Psoas muscle (tissue), 7 donors: ENCODE measurements at regions not wholly inside any gene's neighbourhood (a gene's known extent, or its start where the extent isn't known, plus 50 kb on each side); places are given as distances from the start of the nearest gene placed in this dataset.

Source experiments
- ATAC-seq, 4 donors: fragments of 200-7000 bp; cut with Tn5 transposase; one replicate each; pipeline ENCODE4 v1.9.1; 2020; ENCODE audit warnings: moderate library complexity in 3 of 4, mild to moderate bottlenecking in 2 of 4
- DNase-seq, 2 donors: peaks; one replicate each; pipeline ENCODE4 v3.0.0-alpha.2; 2020
- H3K27ac ChIP-seq: fragments of 200-600 bp; one replicate; pipeline ENCODE4 v1.8.0; 2022
- H3K27me3 ChIP-seq, 3 donors: fragments of 200-600 bp in 1 of 3; one replicate each; pipeline versions ENCODE4 v1.6.1 to v1.8.0; 2013 to 2022; ENCODE audit warnings: low read length in 2 of 3, mild to moderate bottlenecking in 2 of 3, moderate library complexity in 1 of 3; ENCODE audit not compliant: insufficient read depth in 3 of 3
- H3K36me3 ChIP-seq, 2 donors: fragments of 200-600 bp in 1 of 2; one replicate each; pipeline versions ENCODE4 v1.6.1 to v1.8.0; 2013 to 2022; ENCODE audit warnings: low read depth in 1 of 2, mild to moderate bottlenecking in 1 of 2, moderate library complexity in 1 of 2; ENCODE audit not compliant: insufficient read depth in 1 of 2
- H3K4me1 ChIP-seq: fragments of 200-600 bp; one replicate; pipeline ENCODE4 v1.8.0; 2022
- H3K4me3 ChIP-seq: fragments of 200-600 bp; one replicate; pipeline ENCODE4 v1.8.0; 2022; ENCODE audit warnings: mild to moderate bottlenecking
- H3K9me3 ChIP-seq: fragments of 200-600 bp; one replicate; pipeline ENCODE4 v1.8.0; 2022
- WGBS, 3 donors: extraction: QIAGEN DNeasy Blood & Tissue Kit; methylation state at CpG; one replicate each; pipeline versions ENCODE4 v1.1.6 to v1.1.7; 2013; 5-methylcytosine and 5-hydroxymethylcytosine counted together
- intact Hi-C, 2 donors: fragments of 100-400 bp; cut with DNase I; formaldehyde crosslinking; loops; one replicate each; pipeline versions ENCODE4 v1.11.0 to v1.14.2; 2022
- TF ChIP-seq, protein P1 (sequence below): fragments of 200-600 bp; IDR thresholded peaks from one replicate; pipeline ENCODE4 v1.8.0; 2022; ENCODE audit warnings: antibody characterized with exemption
- donor health status: healthy with polysubstance abuse.
- donor health status: DM: no; HTN: no; CAD: no; lungs with moderate emphysema.
- donor health status: Bipolar disorder and iron deficiency.
- donor health status: healthy.
- donor health status: DM: yes; HTN: yes; CAD: no.
- donor health status: DM: no; HTN: no; CAD: no.
- donor health status: DM: yes; HTN: yes; CAD: no.

DNA sequence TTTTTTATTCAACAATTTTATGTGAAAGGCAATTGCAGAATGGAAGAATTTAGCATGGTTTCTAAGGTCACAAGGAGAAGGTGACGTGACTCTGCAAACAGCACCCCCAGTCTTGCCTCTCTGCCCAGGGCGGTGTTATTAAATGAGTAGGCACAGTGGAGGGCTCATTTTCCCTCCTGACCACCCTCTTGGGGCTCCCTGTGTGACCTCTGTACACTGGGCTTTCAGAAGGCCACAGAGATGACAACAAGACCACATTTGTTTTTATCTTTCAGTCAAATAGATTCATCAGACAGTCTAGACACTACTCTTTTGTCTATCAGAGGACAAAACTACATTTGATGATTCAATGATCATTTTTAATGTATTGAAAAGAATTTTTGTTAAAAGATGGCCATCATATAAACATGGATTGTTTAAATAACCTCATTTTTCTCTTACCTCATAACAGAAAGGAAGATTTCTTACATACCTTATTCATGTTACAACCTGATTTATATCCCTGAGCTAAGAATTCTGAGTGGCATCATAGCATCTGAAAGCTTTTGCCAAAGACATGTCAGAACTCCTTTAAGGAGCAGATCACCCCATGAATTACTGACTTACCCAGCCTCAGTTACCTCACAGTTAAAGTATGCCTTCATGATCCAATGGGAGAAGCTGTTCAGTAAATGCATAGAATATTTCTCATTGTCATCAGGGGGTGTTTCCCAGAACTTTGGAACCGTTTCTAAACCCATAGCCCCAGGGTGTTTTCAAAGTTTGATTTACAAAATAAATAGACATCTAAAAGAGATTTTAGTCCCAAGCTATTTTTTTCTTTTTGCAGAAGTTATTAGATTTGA lies 184.0 kb upstream of the RFC3 start:
- H3K27ac ChIP-seq: no peak overlapping the region
- 85 to 91% (median 86%) methylated on average over 3 of the region's 3 CpGs for WGBS, 3 donors
- DNase-seq: no peak
- H3K9me3 ChIP-seq: no peaks in the 10 kb centered on the region
- H3K4me3 ChIP-seq: no peak overlapping the region
- TF ChIP-seq, protein P1, sequence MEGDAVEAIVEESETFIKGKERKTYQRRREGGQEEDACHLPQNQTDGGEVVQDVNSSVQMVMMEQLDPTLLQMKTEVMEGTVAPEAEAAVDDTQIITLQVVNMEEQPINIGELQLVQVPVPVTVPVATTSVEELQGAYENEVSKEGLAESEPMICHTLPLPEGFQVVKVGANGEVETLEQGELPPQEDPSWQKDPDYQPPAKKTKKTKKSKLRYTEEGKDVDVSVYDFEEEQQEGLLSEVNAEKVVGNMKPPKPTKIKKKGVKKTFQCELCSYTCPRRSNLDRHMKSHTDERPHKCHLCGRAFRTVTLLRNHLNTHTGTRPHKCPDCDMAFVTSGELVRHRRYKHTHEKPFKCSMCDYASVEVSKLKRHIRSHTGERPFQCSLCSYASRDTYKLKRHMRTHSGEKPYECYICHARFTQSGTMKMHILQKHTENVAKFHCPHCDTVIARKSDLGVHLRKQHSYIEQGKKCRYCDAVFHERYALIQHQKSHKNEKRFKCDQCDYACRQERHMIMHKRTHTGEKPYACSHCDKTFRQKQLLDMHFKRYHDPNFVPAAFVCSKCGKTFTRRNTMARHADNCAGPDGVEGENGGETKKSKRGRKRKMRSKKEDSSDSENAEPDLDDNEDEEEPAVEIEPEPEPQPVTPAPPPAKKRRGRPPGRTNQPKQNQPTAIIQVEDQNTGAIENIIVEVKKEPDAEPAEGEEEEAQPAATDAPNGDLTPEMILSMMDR: no peak
- intact Hi-C loops: no loop called here
- no peaks in the 10 kb centered on the region for H3K36me3 ChIP-seq
- no peak for ATAC-seq
- peaks cover 5% of the 10 kb centered on the region for H3K4me1 ChIP-seq
- H3K27me3 ChIP-seq: no peaks in the 10 kb centered on the region

DNA sequence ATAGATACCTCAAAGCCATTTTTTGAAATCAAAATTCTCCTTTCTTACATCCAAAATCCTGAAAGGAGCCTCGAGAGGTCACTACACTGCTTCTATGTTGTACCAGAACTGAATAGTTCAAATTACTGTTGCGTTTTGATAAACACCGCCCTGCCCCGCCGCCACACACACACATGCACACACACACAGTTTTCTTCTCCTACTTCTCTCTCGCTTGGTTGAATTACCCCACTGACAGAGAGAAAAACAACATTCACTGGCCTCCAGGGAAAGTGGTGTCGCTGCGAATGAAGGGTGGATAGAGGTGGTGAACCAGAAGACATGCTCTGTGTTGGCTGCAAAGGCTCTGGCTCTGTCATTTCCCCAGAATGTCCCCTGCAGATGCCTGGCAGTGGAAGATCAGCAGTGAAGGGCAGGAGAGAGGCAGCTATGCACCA lies 183.4 kb upstream of the RFC3 start:
- H3K27ac ChIP-seq: no peak overlapping the region
- peak in 1 of 2 donors; percentile 45 for DNase-seq
- WGBS, 3 donors: 69 to 79% (median 78%) methylated on average over 8 of the region's 8 CpGs
- TF ChIP-seq, protein P1: no peak
- H3K4me3 ChIP-seq: no peak overlapping the region
- no peaks in the 10 kb centered on the region for H3K9me3 ChIP-seq
- no peaks in the 10 kb centered on the region for H3K36me3 ChIP-seq
- ATAC-seq: peak in 1 of 4 donors; percentile 39
- intact Hi-C loops: no loop called here
- H3K27me3 ChIP-seq: no peaks in the 10 kb centered on the region
- peaks cover 5% of the 10 kb centered on the region for H3K4me1 ChIP-seq

DNA sequence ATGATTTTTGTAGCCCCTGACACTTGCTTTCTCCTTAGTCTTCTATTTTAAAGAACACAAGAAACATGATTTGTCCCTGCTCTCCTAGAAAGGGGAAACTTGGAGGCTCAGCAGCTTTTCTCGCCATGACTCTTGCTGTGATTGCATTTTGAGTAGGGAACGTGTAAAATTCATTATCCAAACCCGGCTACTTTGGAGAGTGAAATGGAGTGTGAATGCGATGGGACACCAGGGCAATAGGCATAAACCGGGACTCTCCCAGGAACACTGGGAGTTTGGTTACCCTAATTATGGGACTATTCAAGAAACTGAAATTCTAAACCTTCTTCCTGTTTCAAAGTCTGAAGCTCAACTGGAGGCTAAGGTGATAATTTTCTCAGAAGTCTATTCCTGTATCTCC lies 181.7 kb upstream of the RFC3 start:
- intact Hi-C loops: no loop called here
- peaks cover 5% of the 10 kb centered on the region for H3K4me1 ChIP-seq
- H3K27ac ChIP-seq: no peak overlapping the region
- H3K27me3 ChIP-seq: no peaks in the 10 kb centered on the region
- ATAC-seq (no peak), DNase-seq (no peak)
- WGBS, 3 donors: 39 to 70% (median 44%) methylated on average over 5 of the region's 5 CpGs
- TF ChIP-seq, protein P1: no peak
- H3K9me3 ChIP-seq: no peaks in the 10 kb centered on the region
- no peak overlapping the region for H3K4me3 ChIP-seq
- H3K36me3 ChIP-seq: no peaks in the 10 kb centered on the region

DNA sequence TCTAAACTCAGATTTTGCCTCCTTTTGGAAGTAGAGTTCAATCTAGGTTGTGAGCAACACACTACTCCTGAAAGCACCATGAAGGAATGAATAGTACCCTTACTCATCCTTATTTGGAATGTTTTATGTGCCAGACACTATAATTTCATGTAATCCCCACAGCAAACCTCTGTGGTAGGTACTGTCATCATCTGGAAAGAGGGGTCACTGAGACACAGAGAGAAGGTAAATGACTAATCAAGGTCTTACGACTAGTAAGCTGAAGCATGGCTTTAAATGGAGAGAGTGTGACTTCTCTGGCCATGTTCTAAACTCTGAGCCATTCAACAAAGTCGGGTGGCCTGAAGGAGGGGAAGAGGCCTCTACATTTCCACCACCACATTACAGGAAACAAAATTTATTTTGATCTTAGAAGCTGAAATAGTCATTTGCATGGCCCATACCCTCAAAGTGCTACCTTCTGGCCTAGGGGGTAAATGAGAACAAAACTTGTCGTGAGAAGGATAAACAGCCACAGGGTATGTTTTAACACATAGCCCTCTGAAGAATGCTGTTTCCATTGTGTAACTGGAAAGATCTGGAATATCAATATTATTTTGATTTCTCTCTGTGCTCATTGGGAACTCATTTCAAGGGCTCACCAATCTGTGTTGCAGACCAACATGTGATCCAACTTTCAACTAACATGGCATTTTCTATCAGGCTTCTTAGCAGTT lies 180.8 kb upstream of the RFC3 start:
- Histone ChIP-seq H3K4me1 (peaks cover 5% of the 10 kb centered on the region), H3K9me3 (no peaks in the 10 kb centered on the region), H3K27ac (no peak overlapping the region), H3K4me3 (no peak overlapping the region), H3K36me3 (no peaks in the 10 kb centered on the region), H3K27me3 (no peaks in the 10 kb centered on the region)
- intact Hi-C loops: no loop called here
- ATAC-seq (no peak), DNase-seq (no peak)
- TF ChIP-seq, protein P1: no peak
- WGBS, 3 donors: 78 to 98% (median 88%) methylated on average over 3 of the region's 3 CpGs
